ENCODE measurements at regions not wholly inside any gene's neighbourhood (a gene's known extent, or its start where the extent isn't known, plus 50 kb on each side); places are given as distances from the start of the nearest gene placed in this dataset.

- no peak for TF ChIP-seq CTCF (IDR thresholded peaks at IDR 0.05; ENCODE audit: unreplicated experiment)
- H3K27ac Mint-ChIP-seq (ENCODE audit: unreplicated experiment): no peak overlapping the region
- no peak overlapping the region for H3K4me3 Mint-ChIP-seq (ENCODE audit: unreplicated experiment)
- peaks cover 2% of the 10 kb centered on the region for H3K4me1 Mint-ChIP-seq (ENCODE audit: unreplicated experiment)
- H3K36me3 Mint-ChIP-seq (ENCODE audit: low read depth, unreplicated experiment): no peaks in the 10 kb centered on the region
- no peaks in the 10 kb centered on the region for H3K27me3 Mint-ChIP-seq (ENCODE audit: unreplicated experiment)
- no peak for DNase-seq (ENCODE audit: low spot score)
- no peaks in the 10 kb centered on the region for H3K9me3 Mint-ChIP-seq (ENCODE audit: unreplicated experiment)
These were observed 492.4 kb upstream of the STEAP1 start for GRCh38 chr7:89661876-89662275.

GRCh38 chr7:89666136-89666835, 488.0 kb upstream of the STEAP1 start:
- Mint-ChIP-seq H3K9me3 (ENCODE audit: unreplicated experiment) (no peaks in the 10 kb centered on the region), H3K27ac (ENCODE audit: unreplicated experiment) (no peak overlapping the region), H3K4me1 (ENCODE audit: unreplicated experiment) (no peaks in the 10 kb centered on the region), H3K4me3 (ENCODE audit: unreplicated experiment) (no peak overlapping the region), H3K36me3 (ENCODE audit: low read depth, unreplicated experiment) (no peaks in the 10 kb centered on the region), H3K27me3 (ENCODE audit: unreplicated experiment) (peaks cover 4% of the 10 kb centered on the region)
- DNase-seq (ENCODE audit: low spot score): no peak
- TF ChIP-seq CTCF (IDR thresholded peaks at IDR 0.05; ENCODE audit: unreplicated experiment): no peak

- Mint-ChIP-seq H3K27ac (ENCODE audit: unreplicated experiment) (no peak overlapping the region), H3K9me3 (ENCODE audit: unreplicated experiment) (no peaks in the 10 kb centered on the region), H3K36me3 (ENCODE audit: low read depth, unreplicated experiment) (no peaks in the 10 kb centered on the region), H3K4me3 (ENCODE audit: unreplicated experiment) (no peak overlapping the region), H3K27me3 (ENCODE audit: unreplicated experiment) (no peaks in the 10 kb centered on the region), H3K4me1 (ENCODE audit: unreplicated experiment) (peaks cover 2% of the 10 kb centered on the region)
- no peak for DNase-seq (ENCODE audit: low spot score)
- TF ChIP-seq CTCF (IDR thresholded peaks at IDR 0.05; ENCODE audit: unreplicated experiment): no peak
These were observed 474.1 kb upstream of the STEAP1 start for GRCh38 chr7:89680161-89680560.

GRCh38 chr7:89681448-89681847, 472.8 kb upstream of the STEAP1 start:
- no peaks in the 10 kb centered on the region for H3K27me3 Mint-ChIP-seq (ENCODE audit: unreplicated experiment)
- no peak overlapping the region for H3K27ac Mint-ChIP-seq (ENCODE audit: unreplicated experiment)

More at GRCh38 chr7:89681448-89681847, 472.8 kb upstream of the STEAP1 start:
- TF ChIP-seq CTCF (IDR thresholded peaks at IDR 0.05; ENCODE audit: unreplicated experiment): no peak
- Mint-ChIP-seq H3K4me1 (ENCODE audit: unreplicated experiment) (peaks cover 2% of the 10 kb centered on the region), H3K9me3 (ENCODE audit: unreplicated experiment) (no peaks in the 10 kb centered on the region), H3K4me3 (ENCODE audit: unreplicated experiment) (no peak overlapping the region), H3K36me3 (ENCODE audit: low read depth, unreplicated experiment) (no peaks in the 10 kb centered on the region)
- no peak for DNase-seq (ENCODE audit: low spot score)
